HG02759 (cell line): ENCODE measurements at regions not wholly inside any gene's neighbourhood (a gene's known extent, or its start where the extent isn't known, plus 50 kb on each side); places are given as distances from the start of the nearest gene placed in this dataset.

Experiments used
- ATAC-seq: cut with Tn5 transposase; IDR thresholded peaks from one replicate; pipeline ENCODE4 v1.9.1; 2021; ENCODE audit warnings: mild to moderate bottlenecking, moderate library complexity; ENCODE audit not compliant: unreplicated experiment

DNA sequence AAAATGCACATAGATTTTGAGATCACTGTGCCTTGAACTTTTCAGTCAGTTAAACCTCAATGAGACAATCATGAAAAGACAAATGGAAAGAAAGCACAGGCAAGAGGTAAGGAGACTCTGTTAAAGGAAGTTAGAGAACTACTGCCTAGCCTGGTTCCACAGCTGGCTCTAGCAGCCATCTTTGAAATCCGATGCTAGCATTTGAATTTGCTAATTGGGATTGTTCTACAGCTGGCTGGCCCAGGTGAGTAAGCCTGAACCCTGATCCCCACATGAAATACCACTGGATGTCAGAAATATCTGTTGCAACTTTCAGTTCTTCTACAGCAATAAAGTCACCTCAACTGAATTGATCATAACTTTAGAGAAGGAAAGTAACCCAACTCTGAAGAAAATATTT, 315.2 kb upstream of the CHAC2 start:
- ATAC-seq = no peak

DNA sequence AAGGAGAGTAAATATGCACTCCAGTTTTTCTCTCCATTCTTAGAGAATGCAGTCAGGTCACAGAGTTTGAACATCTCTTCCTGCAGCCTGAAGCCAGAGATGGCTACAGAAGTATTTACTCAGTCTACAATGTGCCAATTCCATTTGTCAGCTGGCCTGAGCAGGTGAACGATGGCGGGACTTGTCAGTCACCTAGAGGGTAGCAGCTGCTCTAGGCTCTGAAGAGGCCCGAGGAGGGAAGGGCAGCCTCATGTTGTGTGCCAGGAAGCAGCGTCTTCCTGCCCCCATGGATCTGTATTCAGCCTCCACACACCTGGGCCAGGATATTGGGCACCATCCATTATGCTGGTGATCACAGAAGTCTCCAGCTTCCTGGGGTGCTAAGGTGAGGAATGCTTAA, 316.7 kb upstream of the CHAC2 start:
- no peak for ATAC-seq

- ATAC-seq = no peak
Measured at GRCh38 chr2:53448591-53448990, 319.0 kb upstream of the CHAC2 start.

DNA sequence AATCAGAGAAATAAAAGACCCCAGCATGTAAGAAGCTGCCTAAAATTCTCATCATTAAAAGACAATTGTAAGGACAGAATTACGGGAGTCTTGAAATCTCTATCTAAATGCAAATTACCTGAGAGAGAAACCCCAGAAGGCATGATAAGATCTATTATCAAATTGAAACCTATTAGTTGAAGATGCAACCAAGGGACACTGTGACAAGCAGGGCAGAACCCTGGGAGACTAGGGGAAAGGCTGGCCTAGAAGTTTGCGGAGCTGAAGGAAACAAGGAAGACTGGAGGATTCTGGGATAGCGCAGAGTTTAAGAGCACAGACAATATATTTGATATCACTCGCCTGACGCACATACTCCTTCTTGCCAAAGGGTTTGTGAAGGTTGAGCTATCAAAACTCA, 319.5 kb upstream of the CHAC2 start:
- no peak for ATAC-seq

DNA sequence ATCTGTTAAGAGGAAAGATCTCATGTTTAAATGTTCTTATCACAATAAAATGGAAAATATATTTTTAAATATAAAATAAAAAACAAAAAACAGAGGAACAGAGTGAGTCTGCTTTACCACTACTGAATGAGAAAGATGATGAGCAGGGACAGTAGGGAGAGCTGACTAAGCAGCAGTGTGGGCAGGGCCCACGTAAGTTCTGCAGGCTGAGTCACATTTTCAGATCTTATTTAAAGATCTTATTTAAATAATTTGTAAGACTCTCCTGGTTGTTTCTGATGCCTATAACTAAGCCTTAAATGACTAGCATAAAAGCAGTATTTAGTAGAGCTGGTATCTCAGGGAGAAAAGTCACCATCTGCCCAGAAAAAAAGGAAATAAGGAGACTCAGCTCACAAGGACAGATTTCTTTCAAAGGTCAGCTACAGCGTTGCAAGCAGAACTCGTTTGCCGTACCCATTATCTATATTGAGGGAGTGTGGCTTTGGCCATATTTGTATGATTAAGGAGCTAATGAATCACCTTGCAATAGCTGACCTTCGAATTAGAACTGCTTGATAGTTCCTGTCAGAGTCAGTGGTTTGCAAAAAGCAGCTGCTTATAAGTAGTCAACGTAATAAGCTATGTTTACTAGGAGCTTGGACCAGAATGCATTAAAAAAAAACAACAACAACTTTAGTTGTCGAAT, 322.1 kb upstream of the CHAC2 start:
- ATAC-seq = peak; percentile 58

- ATAC-seq = no peak
Measured at GRCh38 chr2:53442783-53443182, 324.8 kb upstream of the CHAC2 start.

GRCh38 chr2:53442093-53442492, 325.5 kb upstream of the CHAC2 start:
- ATAC-seq = no peak

- no peak for ATAC-seq
Measured at GRCh38 chr2:53438692-53439091, 328.9 kb upstream of the CHAC2 start.

DNA sequence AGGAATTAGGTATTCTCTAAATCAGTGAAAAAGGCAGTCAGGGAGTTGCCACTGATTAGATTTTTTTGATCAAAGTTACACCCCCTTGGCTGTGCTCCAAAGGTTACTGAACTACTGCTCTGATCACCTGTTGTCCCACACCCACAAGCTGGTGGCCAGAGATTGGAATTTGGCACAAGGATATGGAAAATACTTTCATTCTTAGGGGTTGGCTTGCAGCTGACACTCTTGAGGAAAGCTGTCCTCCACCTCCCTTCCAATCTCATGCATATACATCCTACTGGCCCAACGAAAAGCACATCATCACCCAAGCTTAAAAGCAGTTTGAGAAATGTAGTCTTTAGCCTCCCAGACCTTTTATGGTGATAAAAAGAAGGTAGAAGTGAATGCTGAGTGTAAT, 329.5 kb upstream of the CHAC2 start:
- ATAC-seq = no peak

DNA sequence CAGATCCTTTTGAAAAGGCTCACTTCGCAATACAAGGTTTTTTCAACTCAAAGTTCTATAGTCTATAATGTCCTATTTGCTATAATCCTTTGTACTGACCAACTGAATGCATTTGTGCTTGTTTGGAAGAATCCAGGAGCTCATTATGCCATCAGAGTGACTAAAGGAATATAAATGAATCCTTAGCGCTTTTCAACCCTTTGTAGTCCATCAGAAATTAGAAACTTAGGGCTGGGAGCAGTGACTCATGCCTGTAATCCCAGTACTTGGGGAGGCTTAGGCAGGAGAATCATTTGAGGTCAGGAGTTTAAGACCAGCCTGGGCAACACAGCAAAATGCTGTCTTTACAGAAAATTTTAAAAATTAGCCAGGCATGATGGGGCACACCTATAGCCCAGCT, 330.2 kb upstream of the CHAC2 start:
- ATAC-seq = no peak

GRCh38 chr2:53436882-53437281, 330.7 kb upstream of the CHAC2 start:
- ATAC-seq = no peak

DNA sequence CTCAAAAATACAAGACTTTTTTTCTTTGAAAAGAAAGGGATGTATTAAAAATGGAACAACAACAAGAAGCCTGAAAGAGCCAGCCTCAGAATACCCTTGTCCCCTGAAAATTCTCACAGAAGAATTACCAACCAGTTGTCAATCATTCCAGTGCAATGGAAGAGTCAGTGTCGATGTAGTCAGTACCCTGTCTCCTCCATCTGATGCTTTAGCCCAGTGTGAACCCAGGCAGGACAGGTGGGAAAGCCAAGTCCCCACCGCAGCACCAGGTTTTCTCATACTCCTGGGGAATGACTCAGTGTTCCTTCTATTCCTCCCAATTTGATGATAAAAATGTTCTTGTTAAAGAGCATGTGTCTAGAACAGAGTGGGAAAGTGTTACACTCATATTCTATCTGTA, 332.0 kb upstream of the CHAC2 start:
- ATAC-seq = no peak

DNA sequence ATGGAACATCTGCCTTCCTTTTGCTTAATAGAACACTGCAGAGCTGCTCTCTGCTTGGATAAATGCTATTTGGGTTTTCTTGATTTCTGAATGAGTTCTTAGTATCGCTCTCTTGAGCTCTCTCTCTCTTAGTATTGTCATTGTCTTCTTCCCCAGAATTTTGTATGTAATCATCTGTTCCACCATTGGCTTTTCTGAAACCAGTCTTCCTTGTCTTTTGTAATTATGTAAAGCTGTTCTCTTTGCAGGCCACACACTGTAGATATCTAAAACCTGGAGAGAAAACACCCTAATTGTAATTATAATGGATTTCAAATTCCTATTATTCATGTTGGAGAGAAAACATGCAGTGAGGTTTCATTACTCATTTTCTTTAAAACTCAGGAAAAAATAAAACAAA, 333.1 kb upstream of the CHAC2 start:
- ATAC-seq = no peak

DNA sequence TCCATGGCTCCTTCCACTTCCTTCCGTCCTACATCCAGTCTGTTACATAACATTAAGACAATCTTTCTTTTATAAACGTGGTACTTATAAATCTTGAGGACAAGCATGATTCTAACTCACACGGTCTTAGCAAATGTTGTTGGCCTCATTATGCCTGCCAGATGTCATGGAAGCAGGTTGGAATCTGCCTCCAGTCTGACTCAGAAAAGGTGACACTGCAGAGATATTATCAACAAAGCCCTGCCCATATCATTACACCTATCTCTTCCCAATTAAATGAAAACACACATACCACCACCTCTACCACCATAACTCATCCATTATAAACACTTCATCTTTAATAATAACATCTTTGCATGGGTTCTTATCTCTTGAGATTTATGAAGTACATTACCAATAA, 334.7 kb upstream of the CHAC2 start:
- no peak for ATAC-seq

DNA sequence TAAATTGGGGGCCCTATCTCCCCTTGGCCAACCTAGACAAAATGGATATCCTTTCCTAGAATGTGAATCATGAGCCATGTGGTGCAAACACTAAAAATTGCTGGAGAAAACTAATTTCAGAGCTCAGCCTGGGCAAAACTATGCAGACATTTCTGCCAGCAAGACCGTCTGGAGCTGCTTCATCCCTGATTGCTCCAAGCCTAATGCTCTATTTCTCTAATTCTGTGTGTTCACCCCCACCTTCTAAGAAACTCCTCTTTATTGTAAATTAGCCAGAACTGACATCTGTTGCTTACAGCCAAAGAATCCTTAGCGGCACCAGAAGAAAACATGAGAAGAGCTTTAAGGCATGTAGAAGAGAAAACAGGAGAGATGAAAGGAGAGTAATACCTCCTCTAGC, 337.7 kb upstream of the CHAC2 start:
- no peak for ATAC-seq

GRCh38 chr2:53424902-53425301, 342.7 kb upstream of the CHAC2 start:
- ATAC-seq = peak; percentile 83

DNA sequence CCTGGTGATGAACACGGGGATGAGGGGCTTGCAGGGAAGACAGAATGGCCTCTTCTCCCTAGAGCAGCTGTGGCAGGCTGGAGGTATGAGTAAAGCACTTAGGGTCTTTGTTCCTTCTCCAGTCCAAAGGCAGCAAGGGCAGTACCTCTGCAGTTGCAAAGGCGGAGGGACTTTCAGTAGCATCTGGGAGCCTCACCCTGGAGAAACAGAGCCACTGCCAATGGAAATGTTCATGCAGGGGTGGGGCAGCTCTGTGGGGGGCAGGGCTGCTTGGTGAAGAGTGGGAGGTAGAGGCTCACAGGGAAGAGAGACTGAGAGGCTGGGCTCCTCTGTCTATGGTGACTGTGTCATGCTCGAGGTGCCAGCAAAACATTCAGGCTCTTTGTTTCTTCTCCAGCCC, 344.1 kb upstream of the CHAC2 start:
- ATAC-seq = no peak

DNA sequence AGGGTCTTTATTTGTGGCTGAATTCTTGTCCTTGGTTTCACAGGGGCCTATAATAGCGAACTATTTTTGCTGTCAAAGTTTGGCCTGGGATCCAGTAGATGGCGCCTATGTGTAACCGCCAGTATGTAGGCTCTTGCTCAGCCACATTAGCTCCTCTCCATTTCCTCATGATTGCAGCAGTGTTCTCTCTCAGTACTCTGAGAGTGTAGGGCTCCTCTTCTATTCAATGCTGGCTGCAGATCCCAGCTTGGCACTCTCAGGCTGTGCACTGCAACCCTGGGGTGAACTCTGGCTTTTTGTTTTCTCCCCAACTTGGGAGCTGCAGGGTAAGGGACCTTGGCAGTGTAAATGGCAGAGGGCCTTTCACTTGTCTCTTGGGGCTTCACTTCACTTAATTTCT, 344.6 kb upstream of the CHAC2 start:
- ATAC-seq = peak; percentile 65

- ATAC-seq = no peak
Measured at GRCh38 chr2:53417385-53417784, 350.2 kb upstream of the CHAC2 start.

DNA sequence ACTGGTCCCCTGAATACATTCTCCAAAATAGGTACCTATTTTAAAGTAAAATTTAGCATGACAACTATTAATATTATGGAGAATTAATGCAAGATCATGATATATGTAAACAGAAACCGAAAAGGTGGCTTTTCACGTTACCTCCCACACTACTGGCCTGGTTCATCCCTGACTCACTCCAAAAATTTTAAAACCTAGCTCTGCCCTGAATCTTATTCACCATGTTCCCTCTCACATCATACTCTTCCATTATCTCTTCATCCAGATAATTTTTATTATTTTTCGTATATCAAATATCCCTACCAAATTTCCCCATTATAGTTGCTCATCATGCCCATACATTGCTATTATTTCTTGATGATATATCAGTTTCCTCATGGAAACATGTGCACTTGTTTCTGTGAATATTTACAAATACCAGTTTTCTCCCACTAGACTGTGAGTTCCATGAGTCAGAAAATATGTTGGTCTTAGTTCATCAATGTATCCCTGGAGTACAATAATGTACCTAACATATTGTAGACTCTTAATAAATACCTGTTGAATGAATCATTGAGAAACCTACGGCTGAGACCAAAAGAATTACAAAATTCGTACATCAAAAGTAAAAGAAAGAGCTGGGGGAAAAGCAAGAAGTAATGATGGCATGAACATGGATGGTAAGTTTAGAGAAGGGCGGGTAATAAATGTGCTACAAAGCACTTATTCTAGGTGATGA, 360.1 kb upstream of the CHAC2 start:
- no peak for ATAC-seq

- ATAC-seq = peak; percentile 60
Measured at GRCh38 chr2:53403792-53404413, 363.7 kb upstream of the CHAC2 start.

GRCh38 chr2:53397085-53397484, 370.5 kb upstream of the CHAC2 start:
- no peak for ATAC-seq
